ENCODE measurements at regions not wholly inside any gene's neighbourhood (a gene's known extent, or its start where the extent isn't known, plus 50 kb on each side); places are given as distances from the start of the nearest gene placed in this dataset.

GRCh38 chr7:97512441-97513207 is 219.3 kb upstream of the TAC1 start:
- peaks cover 14% of the 10 kb centered on the region for H3K4me1 Mint-ChIP-seq (ENCODE audit: low read depth, unreplicated experiment)
- H3K36me3 Mint-ChIP-seq (ENCODE audit: low read depth, unreplicated experiment): no peaks in the 10 kb centered on the region
- H2AFZ ChIP-seq (ENCODE audit: low read depth, low read length): no peak overlapping the region
- H3K27me3 ChIP-seq (ENCODE audit: insufficient read depth, low read length): no peaks in the 10 kb centered on the region
- no peak overlapping the region for H3K4me2 ChIP-seq (ENCODE audit: low read length)
- no peak overlapping the region for H3K4me3 Mint-ChIP-seq (ENCODE audit: unreplicated experiment)
- H3K4me3 ChIP-seq (ENCODE audit: insufficient read depth, low read depth, low read length): no peak overlapping the region
- H3K79me2 ChIP-seq (ENCODE audit: insufficient read depth, low read length): no peaks in the 10 kb centered on the region
- H3K9me3 ChIP-seq (ENCODE audit: insufficient read depth, low read depth, low read length): no peaks in the 10 kb centered on the region
- no peak overlapping the region for H3K27ac Mint-ChIP-seq (ENCODE audit: unreplicated experiment)
- FAIRE-seq (no peak), DNase-seq (ENCODE audit: low read depth) (no peak)
- no peaks in the 10 kb centered on the region for H4K20me1 ChIP-seq (ENCODE audit: insufficient read depth, low read length)
- no peaks in the 10 kb centered on the region for H3K36me3 ChIP-seq (ENCODE audit: insufficient read depth, low read length)
- H3K4me1 ChIP-seq (ENCODE audit: insufficient read depth, low read length): no peaks in the 10 kb centered on the region
- no peaks in the 10 kb centered on the region for H3K9me3 Mint-ChIP-seq (ENCODE audit: unreplicated experiment)
- TF ChIP-seq CTCF (IDR thresholded peaks at IDR 0.05; ENCODE audit: insufficient read depth, low read depth, low read length): no peak
- no peak for TF ChIP-seq EZH2 (IDR thresholded peaks at IDR 0.05; ENCODE audit: insufficient read depth, low read length)
- no peaks in the 10 kb centered on the region for H3K27me3 Mint-ChIP-seq (ENCODE audit: low read depth, unreplicated experiment)
- no peak overlapping the region for H3K9ac ChIP-seq (ENCODE audit: low read length)
- H3K27ac ChIP-seq (ENCODE audit: low read depth, low read length): no peak overlapping the region

- Mint-ChIP-seq H3K27ac (ENCODE audit: unreplicated experiment) (no peak overlapping the region), H3K4me3 (ENCODE audit: unreplicated experiment) (no peak overlapping the region), H3K4me1 (ENCODE audit: low read depth, unreplicated experiment) (peaks cover 14% of the 10 kb centered on the region), H3K27me3 (ENCODE audit: low read depth, unreplicated experiment) (peaks cover under 1% of the 10 kb centered on the region), H3K36me3 (ENCODE audit: low read depth, unreplicated experiment) (no peaks in the 10 kb centered on the region), H3K9me3 (ENCODE audit: unreplicated experiment) (no peaks in the 10 kb centered on the region)
- Histone ChIP-seq H3K4me1 (ENCODE audit: insufficient read depth, low read length) (no peaks in the 10 kb centered on the region), H3K4me2 (ENCODE audit: low read length) (no peak overlapping the region), H3K36me3 (ENCODE audit: insufficient read depth, low read length) (no peaks in the 10 kb centered on the region), H4K20me1 (ENCODE audit: insufficient read depth, low read length) (no peaks in the 10 kb centered on the region), H3K27me3 (ENCODE audit: insufficient read depth, low read length) (no peaks in the 10 kb centered on the region), H3K9ac (ENCODE audit: low read length) (no peak overlapping the region), H3K79me2 (ENCODE audit: insufficient read depth, low read length) (no peaks in the 10 kb centered on the region), H3K27ac (ENCODE audit: low read depth, low read length) (no peak overlapping the region), H3K4me3 (ENCODE audit: insufficient read depth, low read depth, low read length) (no peak overlapping the region), H2AFZ (ENCODE audit: low read depth, low read length) (no peak overlapping the region), H3K9me3 (ENCODE audit: insufficient read depth, low read depth, low read length) (no peaks in the 10 kb centered on the region)
- TF ChIP-seq CTCF (IDR thresholded peaks at IDR 0.05; ENCODE audit: insufficient read depth, low read depth, low read length) (no peak), EZH2 (IDR thresholded peaks at IDR 0.05; ENCODE audit: insufficient read depth, low read length) (no peak)
- FAIRE-seq (no peak), DNase-seq (ENCODE audit: low read depth) (no peak)
Measured at GRCh38 chr7:97513326-97513725, 218.6 kb upstream of the TAC1 start.

- H3K9ac ChIP-seq (ENCODE audit: low read length): no peak overlapping the region
- H3K9me3 Mint-ChIP-seq (ENCODE audit: unreplicated experiment): peaks cover 15% of the 10 kb centered on the region
- H3K4me3 ChIP-seq (ENCODE audit: insufficient read depth, low read depth, low read length): no peak overlapping the region
- no peak for TF ChIP-seq CTCF (IDR thresholded peaks at IDR 0.05; ENCODE audit: insufficient read depth, low read depth, low read length)
- no peak for TF ChIP-seq EZH2 (IDR thresholded peaks at IDR 0.05; ENCODE audit: insufficient read depth, low read length)
- no peaks in the 10 kb centered on the region for H3K79me2 ChIP-seq (ENCODE audit: insufficient read depth, low read length)
- no peaks in the 10 kb centered on the region for H3K4me1 ChIP-seq (ENCODE audit: insufficient read depth, low read length)
- H3K27ac ChIP-seq (ENCODE audit: low read depth, low read length): no peak overlapping the region
- H3K36me3 ChIP-seq (ENCODE audit: insufficient read depth, low read length): no peaks in the 10 kb centered on the region
- H4K20me1 ChIP-seq (ENCODE audit: insufficient read depth, low read length): no peaks in the 10 kb centered on the region
- H3K4me3 Mint-ChIP-seq (ENCODE audit: unreplicated experiment): no peak overlapping the region
- no peaks in the 10 kb centered on the region for H3K36me3 Mint-ChIP-seq (ENCODE audit: low read depth, unreplicated experiment)
- FAIRE-seq (no peak), DNase-seq (ENCODE audit: low read depth) (no peak)
- no peaks in the 10 kb centered on the region for H3K27me3 Mint-ChIP-seq (ENCODE audit: low read depth, unreplicated experiment)
- no peaks in the 10 kb centered on the region for H3K27me3 ChIP-seq (ENCODE audit: insufficient read depth, low read length)
- H2AFZ ChIP-seq (ENCODE audit: low read depth, low read length): no peak overlapping the region
- H3K4me2 ChIP-seq (ENCODE audit: low read length): no peak overlapping the region
- peaks cover 5% of the 10 kb centered on the region for H3K9me3 ChIP-seq (ENCODE audit: insufficient read depth, low read depth, low read length)
- H3K27ac Mint-ChIP-seq (ENCODE audit: unreplicated experiment): no peak overlapping the region
- no peaks in the 10 kb centered on the region for H3K4me1 Mint-ChIP-seq (ENCODE audit: low read depth, unreplicated experiment)
Measured at GRCh38 chr7:97541188-97541587, 190.7 kb upstream of the TAC1 start.

Data from astrocyte (in vitro differentiated cells and primary cell).